CD4-positive, alpha-beta T cell (primary cell): ENCODE measurements at regions not wholly inside any gene's neighbourhood (a gene's known extent, or its start where the extent isn't known, plus 50 kb on each side); places are given as distances from the start of the nearest gene placed in this dataset.

Source experiments
- ATAC-seq: fragments of 200-7000 bp; cut with Tn5 transposase; one replicate; pipeline ENCODE4 v1.10.0; 2022; ENCODE audit warnings: mild to moderate bottlenecking; ENCODE audit not compliant: poor library complexity
- CTCF ChIA-PET: fragments of 350-600 bp; sonication (Branson Sonifier 250); formaldehyde crosslinking; loops from one replicate; lab custom pipeline; 2021; ENCODE audit warnings: antibody characterized with exemption, inconsistent platforms; lab: Charles Lee
- POLR2A ChIA-PET: fragments of 350-600 bp; sonication (Branson Sonifier 250); formaldehyde crosslinking; loops from one replicate; lab custom pipeline; 2021; ENCODE audit warnings: antibody characterized with exemption, inconsistent platforms; lab: Charles Lee
- DNase-seq, 14 experiments: peaks; one replicate each; pipeline ENCODE4 v3.0.0-alpha.2; 2013 to 2020; ENCODE audit warnings: mixed read lengths in 2 of 14
- H3K27ac ChIP-seq, 2 donors: one replicate each; pipeline versions ENCODE4 v1.5.1 to v1.7.0; 2013; ENCODE audit warnings: low read length in 2 of 2, low read depth in 1 of 2, mild to moderate bottlenecking in 1 of 2
- H3K27me3 ChIP-seq, 2 experiments: 1 replicate in 1 of 2; 2 replicates in 1 of 2; pipeline versions ENCODE4 v1.6.1 to v1.7.0; 2013; ENCODE audit warnings: low read length in 2 of 2, control low read depth in 1 of 2, mild to moderate bottlenecking in 1 of 2, moderate library complexity in 1 of 2; ENCODE audit not compliant: insufficient read depth in 2 of 2, control insufficient read depth in 1 of 2
- H3K36me3 ChIP-seq: one replicate; pipeline ENCODE4 v1.6.1; 2013; ENCODE audit warnings: low read length, control low read depth; ENCODE audit not compliant: insufficient read depth
- H3K4me1 ChIP-seq: one replicate; pipeline ENCODE4 v1.6.1; 2013; ENCODE audit warnings: low read length, control low read depth; ENCODE audit not compliant: insufficient read depth
- H3K4me3 ChIP-seq: one replicate; pipeline ENCODE4 v1.5.1; 2013; ENCODE audit warnings: mild to moderate bottlenecking, low read length, moderate library complexity
- H3K9me3 ChIP-seq, 2 experiments: 1 replicate in 1 of 2; 2 replicates in 1 of 2; pipeline versions ENCODE4 v1.6.1 to v1.7.0; 2013; ENCODE audit warnings: low read length in 2 of 2, mild to moderate bottlenecking in 2 of 2, control low read depth in 1 of 2, moderate library complexity in 1 of 2; ENCODE audit not compliant: control insufficient read depth in 1 of 2, insufficient read depth in 1 of 2
- H3K27ac Mint-ChIP-seq: one replicate; pipeline ENCODE4 v1.8.0; 2020; ENCODE audit warnings: mixed read lengths
- H3K27me3 Mint-ChIP-seq: one replicate; pipeline ENCODE4 v1.8.0; 2021; ENCODE audit warnings: mixed read lengths
- H3K36me3 Mint-ChIP-seq: one replicate; pipeline ENCODE4 v1.8.0; 2021; ENCODE audit warnings: low read depth, mixed read lengths
- H3K4me1 Mint-ChIP-seq: one replicate; pipeline ENCODE4 v1.8.0; 2021; ENCODE audit warnings: low read depth, mixed read lengths
- H3K4me3 Mint-ChIP-seq: one replicate; pipeline ENCODE4 v1.8.0; 2020; ENCODE audit warnings: mild to moderate bottlenecking, mixed read lengths
- H3K9me3 Mint-ChIP-seq: one replicate; pipeline ENCODE4 v1.8.0; 2020; ENCODE audit warnings: mixed read lengths
- CTCF ChIP-seq: fragments of 200-600 bp; IDR thresholded peaks from one replicate; pipeline ENCODE4 v1.8.0; 2022; ENCODE audit warnings: antibody characterized with exemption, mild to moderate bottlenecking
- intact Hi-C, 2 experiments: fragments of 100-400 bp; cut with DNase I in 1 of 2; cut with micrococcal nuclease in 1 of 2; formaldehyde crosslinking; loops; one replicate each; pipeline versions ENCODE4 v1.15.1 to v1.9.0; 2023 to 2025; cut with DNase I, micrococcal nuclease

GRCh38 chr1:14100444-14100843 lies 400.5 kb downstream of the PRDM2 start:
- no peak overlapping the region for H3K4me3 Mint-ChIP-seq
- ChIA-PET POLR2A (no interaction called here), CTCF (no interaction called here)
- Histone ChIP-seq H3K27me3 (peaks cover 0 to 3% of the 10 kb centered on the region in 2 experiments), H3K36me3 (no peaks in the 10 kb centered on the region), H3K4me3 (no peak overlapping the region), H3K9me3 (no peaks in the 10 kb centered on the region), H3K4me1 (no peaks in the 10 kb centered on the region), H3K27ac (no peak overlapping the region)
- peaks cover 15% of the 10 kb centered on the region for H3K27me3 Mint-ChIP-seq
- H3K36me3 Mint-ChIP-seq: no peaks in the 10 kb centered on the region
- intact Hi-C loops: no loop called here
- no peaks in the 10 kb centered on the region for H3K4me1 Mint-ChIP-seq
- H3K27ac Mint-ChIP-seq: no peak overlapping the region
- DNase-seq: no peak
- ATAC-seq: no peak
- no peak for TF ChIP-seq CTCF
- no peaks in the 10 kb centered on the region for H3K9me3 Mint-ChIP-seq

GRCh38 chr1:14100919-14101318 lies 400.9 kb downstream of the PRDM2 start:
- CTCF ChIA-PET: no interaction called here
- intact Hi-C loops: no loop called here
- no peaks in the 10 kb centered on the region for H3K36me3 ChIP-seq
- no peak overlapping the region for H3K4me3 ChIP-seq
- POLR2A ChIA-PET: no interaction called here
- no peaks in the 10 kb centered on the region for H3K9me3 ChIP-seq
- DNase-seq (no peak), ATAC-seq (no peak)
- Mint-ChIP-seq H3K27me3 (peaks cover 13% of the 10 kb centered on the region), H3K27ac (no peak overlapping the region), H3K9me3 (no peaks in the 10 kb centered on the region), H3K36me3 (no peaks in the 10 kb centered on the region), H3K4me1 (no peaks in the 10 kb centered on the region), H3K4me3 (no peak overlapping the region)
- no peaks in the 10 kb centered on the region for H3K4me1 ChIP-seq
- no peak overlapping the region for H3K27ac ChIP-seq
- TF ChIP-seq CTCF: no peak
- H3K27me3 ChIP-seq: peaks cover 0 to 3% of the 10 kb centered on the region in 2 experiments

- intact Hi-C loops: no loop called here
- Mint-ChIP-seq H3K27me3 (peaks cover 18% of the 10 kb centered on the region), H3K4me3 (no peak overlapping the region), H3K36me3 (no peaks in the 10 kb centered on the region), H3K27ac (no peak overlapping the region), H3K9me3 (no peaks in the 10 kb centered on the region), H3K4me1 (no peaks in the 10 kb centered on the region)
- ChIA-PET CTCF (no interaction called here), POLR2A (no interaction called here)
- no peaks in the 10 kb centered on the region for H3K4me1 ChIP-seq
- peaks cover 0 to 3% of the 10 kb centered on the region in 2 experiments for H3K27me3 ChIP-seq
- no peak overlapping the region for H3K27ac ChIP-seq
- no peak overlapping the region for H3K4me3 ChIP-seq
- no peaks in the 10 kb centered on the region for H3K9me3 ChIP-seq
- no peaks in the 10 kb centered on the region for H3K36me3 ChIP-seq
- DNase-seq (no peak), ATAC-seq (no peak)
- no peak for TF ChIP-seq CTCF
Observed at GRCh38 chr1:14102180-14102579, 402.2 kb downstream of the PRDM2 start.
